Testis (tissue), 2 donors: ENCODE measurements at regions not wholly inside any gene's neighbourhood (a gene's known extent, or its start where the extent isn't known, plus 50 kb on each side); places are given as distances from the start of the nearest gene placed in this dataset.

ENCODE experiments used
- DNase-seq: peaks from one replicate; pipeline ENCODE4 v3.0.0-alpha.2; 2019
- H3K27ac ChIP-seq, 2 donors: fragments of 200-600 bp; sonication (generic); one replicate each; pipeline ENCODE4 v1.5.1; 2019
- H3K27me3 ChIP-seq: fragments of 200-600 bp; sonication (generic); one replicate; pipeline ENCODE4 v1.5.1; 2019
- H3K36me3 ChIP-seq: fragments of 200-600 bp; sonication (generic); one replicate; pipeline ENCODE4 v1.5.1; 2017; ENCODE audit warnings: low read depth; ENCODE audit errors: missing control alignments
- H3K4me1 ChIP-seq: fragments of 200-600 bp; sonication (generic); one replicate; pipeline ENCODE4 v1.5.1; 2019
- H3K4me3 ChIP-seq, 2 donors: fragments of 200-600 bp; sonication (generic); one replicate each; pipeline ENCODE4 v1.5.1; 2017 to 2019
- H3K9me3 ChIP-seq: fragments of 200-600 bp; sonication (generic); one replicate; pipeline ENCODE4 v1.5.1; 2017
- CTCF ChIP-seq, 3 experiments: fragments of 450-650 bp in 2 of 3; fragments of 200-600 bp in 1 of 3; sonication (generic) in 1 of 3; IDR thresholded peaks; one replicate each; pipeline ENCODE4 v1.5.1; 2016 to 2019; ENCODE audit warnings: antibody characterized with exemption in 3 of 3, mild to moderate bottlenecking in 2 of 3, moderate library complexity in 1 of 3
- POLR2A ChIP-seq: fragments of 450-650 bp; IDR thresholded peaks from one replicate; pipeline ENCODE4 v1.6.1; 2017; ENCODE audit warnings: antibody characterized with exemption, mild to moderate bottlenecking, moderate library complexity
- WGBS, 2 donors: methylation state at CpG; one replicate each; pipeline ENCODE4 v1.1.5; 2018; 5-methylcytosine and 5-hydroxymethylcytosine counted together
- intact Hi-C: fragments of 100-400 bp; cut with DNase I; formaldehyde crosslinking; loops from one replicate; pipeline ENCODE4 v1.15.1; 2023; ENCODE audit warnings: low total_unique reads

GRCh38 chr16:9323170-9323569 lies 231.7 kb downstream of the HAPSTR1 start:
- no peaks in the 10 kb centered on the region for H3K9me3 ChIP-seq
- no peak for DNase-seq
- TF ChIP-seq POLR2A (no peak), CTCF (IDR thresholded peaks at IDR 0.05) (no peak)
- H3K36me3 ChIP-seq, result no peaks in the 10 kb centered on the region
- intact Hi-C loops, result no loop called here
- no peaks in the 10 kb centered on the region for H3K27me3 ChIP-seq
- no peak overlapping the region for H3K4me3 ChIP-seq
- no peak overlapping the region for H3K27ac ChIP-seq
- WGBS, 2 donors, result 63 to 64% methylated on average over 4 of the region's 4 CpGs
- H3K4me1 ChIP-seq, result no peaks in the 10 kb centered on the region

GRCh38 chr16:9327253-9327652 lies 235.8 kb downstream of the HAPSTR1 start:
- 84 to 87% methylated on average over 5 of the region's 5 CpGs for WGBS, 2 donors
- Histone ChIP-seq H3K9me3 (no peaks in the 10 kb centered on the region), H3K27ac (no peak overlapping the region), H3K27me3 (no peaks in the 10 kb centered on the region), H3K4me1 (no peaks in the 10 kb centered on the region), H3K4me3 (no peak overlapping the region), H3K36me3 (no peaks in the 10 kb centered on the region)
- DNase-seq, result no peak
- intact Hi-C loops, result no loop called here
- TF ChIP-seq CTCF (IDR thresholded peaks at IDR 0.05), result no peak
- no peak for TF ChIP-seq POLR2A

- H3K36me3 ChIP-seq, result no peaks in the 10 kb centered on the region
- WGBS, 2 donors, result 58 to 69% methylated on average over 4 of the region's 4 CpGs
- no peak overlapping the region for H3K27ac ChIP-seq
- TF ChIP-seq CTCF (IDR thresholded peaks at IDR 0.05) (no peak), POLR2A (no peak)
- DNase-seq, result no peak
- H3K4me1 ChIP-seq, result no peaks in the 10 kb centered on the region
- no peaks in the 10 kb centered on the region for H3K9me3 ChIP-seq
- no peaks in the 10 kb centered on the region for H3K27me3 ChIP-seq
- intact Hi-C loops, result no loop called here
- no peak overlapping the region for H3K4me3 ChIP-seq
Measured at GRCh38 chr16:9328411-9328810, 237.0 kb downstream of the HAPSTR1 start.

GRCh38 chr16:9330095-9330494 lies 238.7 kb downstream of the HAPSTR1 start:
- 68 to 73% methylated on average over 7 of the region's 7 CpGs for WGBS, 2 donors
- Histone ChIP-seq H3K27ac (no peak overlapping the region), H3K9me3 (no peaks in the 10 kb centered on the region), H3K4me3 (no peak overlapping the region), H3K36me3 (no peaks in the 10 kb centered on the region), H3K4me1 (no peaks in the 10 kb centered on the region), H3K27me3 (no peaks in the 10 kb centered on the region)
- intact Hi-C loops, result no loop called here
- no peak for TF ChIP-seq CTCF (IDR thresholded peaks at IDR 0.05)
- no peak for DNase-seq

- 67 to 97% methylated on average over 1 of the region's 1 CpG for WGBS, 2 donors
- H3K4me1 ChIP-seq, result no peaks in the 10 kb centered on the region
- TF ChIP-seq POLR2A (no peak), CTCF (IDR thresholded peaks at IDR 0.05) (no peak)
- intact Hi-C loops, result no loop called here
- no peak overlapping the region for H3K27ac ChIP-seq
- DNase-seq, result no peak
- H3K9me3 ChIP-seq, result no peaks in the 10 kb centered on the region
- no peak overlapping the region for H3K4me3 ChIP-seq
- no peaks in the 10 kb centered on the region for H3K27me3 ChIP-seq
- no peaks in the 10 kb centered on the region for H3K36me3 ChIP-seq
Measured at GRCh38 chr16:9331503-9331902, 240.1 kb downstream of the HAPSTR1 start.
